Activated CD8-positive, alpha-beta memory T cell treated with anti-CD3 and anti-CD28 coated beads, Interleukin-2, amount 50 U/mL, for 24 hours (primary cell): ENCODE measurements at regions not wholly inside any gene's neighbourhood (a gene's known extent, or its start where the extent isn't known, plus 50 kb on each side); places are given as distances from the start of the nearest gene placed in this dataset.
"Not testable (repeated sequence)": the region's sequence is repeated elsewhere in the genome, so short reads cannot be mapped to it uniquely, and the experiment has no call there.

Experiments
- DNase-seq: peaks from one replicate; pipeline ENCODE4 v3.0.0-alpha.2; 2020; ENCODE audit errors: extremely low read depth

DNA sequence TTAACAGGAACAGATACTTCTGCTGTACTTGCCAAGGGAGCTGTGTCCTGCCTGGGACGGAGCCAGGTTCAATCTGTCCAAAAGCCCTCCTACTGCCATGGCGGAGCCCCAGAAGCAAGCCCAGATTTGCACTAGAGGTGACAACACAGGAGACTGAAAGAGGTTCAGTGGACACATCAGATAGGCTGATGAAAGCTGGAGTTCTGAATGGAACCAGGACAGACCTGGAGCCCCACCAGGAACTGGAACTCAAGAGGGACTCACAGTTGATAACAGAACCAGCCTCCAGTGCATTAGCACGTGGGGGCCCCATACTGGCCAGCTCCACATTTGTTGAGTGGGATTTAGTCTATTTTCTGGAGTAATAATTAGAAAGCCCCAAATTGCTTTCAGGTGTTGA lies 315.5 kb downstream of the ARRDC4 start:
- no peak for DNase-seq

DNA sequence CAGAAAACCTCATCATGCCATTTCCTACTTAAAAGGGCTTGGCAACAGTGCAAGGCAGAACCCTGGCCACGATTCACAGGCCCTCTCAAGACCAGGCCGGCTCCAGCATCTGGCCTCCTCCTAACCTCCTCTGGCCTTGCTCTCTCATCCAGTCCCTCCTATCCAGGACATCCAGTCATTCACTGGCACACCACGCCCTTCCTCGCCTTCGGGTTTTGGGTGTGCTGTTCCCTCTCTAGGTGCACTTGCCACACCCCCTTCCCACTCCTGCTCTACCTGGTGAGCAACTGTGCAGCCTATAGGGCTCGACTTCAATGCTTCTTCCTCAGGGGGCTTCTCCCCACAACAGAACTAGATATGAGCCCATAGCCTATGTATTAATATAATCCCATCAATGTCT lies 317.1 kb downstream of the ARRDC4 start:
- no peak for DNase-seq

DNA sequence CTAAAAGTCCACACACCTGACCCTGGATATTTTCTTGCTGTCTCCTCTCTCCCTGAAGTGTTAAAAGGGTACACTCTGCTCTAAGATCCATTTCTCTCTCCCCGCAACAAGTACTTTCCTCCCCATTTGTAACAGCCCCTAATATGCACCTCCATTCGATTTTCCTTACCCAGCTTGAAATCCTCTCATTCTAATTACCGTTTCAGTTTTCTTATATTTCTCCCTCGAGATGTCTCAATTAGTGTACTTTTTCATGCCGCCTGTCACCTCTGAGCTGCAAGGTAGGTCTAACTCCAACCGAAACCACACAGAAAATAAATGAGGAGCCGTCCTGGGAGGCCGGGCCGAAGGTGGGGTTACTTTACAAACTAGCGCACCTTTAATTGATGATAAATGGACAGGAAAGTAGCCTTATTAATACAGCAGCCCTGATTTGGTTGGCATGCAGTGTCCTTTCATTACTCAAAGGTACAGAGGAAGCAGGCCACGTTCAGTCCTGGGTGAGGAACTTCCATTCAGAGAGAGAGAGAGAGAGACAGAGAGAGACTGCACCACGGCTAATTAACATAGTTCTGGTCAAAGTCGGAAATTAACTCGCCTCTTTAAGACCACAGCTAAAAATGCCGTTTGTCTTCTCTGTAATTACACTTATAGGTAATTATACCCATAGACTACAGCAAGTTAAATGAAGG lies 319.9 kb downstream of the ARRDC4 start:
- no peak for DNase-seq

DNA sequence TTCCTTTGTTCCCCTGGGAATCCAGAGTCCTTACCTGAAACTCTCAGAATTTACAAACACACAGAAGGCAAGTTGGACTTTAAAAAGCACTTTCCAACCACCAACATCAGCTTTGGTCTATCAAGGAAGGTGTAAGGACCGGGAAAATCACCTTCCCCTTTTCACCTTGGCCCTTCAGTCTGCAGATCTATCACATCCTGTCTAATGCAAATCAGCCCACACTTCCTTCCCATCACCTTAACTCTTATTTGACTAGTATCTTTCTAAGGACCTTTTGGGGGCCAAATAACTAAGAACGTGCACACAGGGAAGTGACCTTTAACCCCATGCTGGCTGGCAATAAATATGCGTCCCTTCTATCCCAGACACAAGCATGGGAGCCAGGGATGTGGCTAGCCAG lies 320.6 kb downstream of the ARRDC4 start:
- no peak for DNase-seq

DNA sequence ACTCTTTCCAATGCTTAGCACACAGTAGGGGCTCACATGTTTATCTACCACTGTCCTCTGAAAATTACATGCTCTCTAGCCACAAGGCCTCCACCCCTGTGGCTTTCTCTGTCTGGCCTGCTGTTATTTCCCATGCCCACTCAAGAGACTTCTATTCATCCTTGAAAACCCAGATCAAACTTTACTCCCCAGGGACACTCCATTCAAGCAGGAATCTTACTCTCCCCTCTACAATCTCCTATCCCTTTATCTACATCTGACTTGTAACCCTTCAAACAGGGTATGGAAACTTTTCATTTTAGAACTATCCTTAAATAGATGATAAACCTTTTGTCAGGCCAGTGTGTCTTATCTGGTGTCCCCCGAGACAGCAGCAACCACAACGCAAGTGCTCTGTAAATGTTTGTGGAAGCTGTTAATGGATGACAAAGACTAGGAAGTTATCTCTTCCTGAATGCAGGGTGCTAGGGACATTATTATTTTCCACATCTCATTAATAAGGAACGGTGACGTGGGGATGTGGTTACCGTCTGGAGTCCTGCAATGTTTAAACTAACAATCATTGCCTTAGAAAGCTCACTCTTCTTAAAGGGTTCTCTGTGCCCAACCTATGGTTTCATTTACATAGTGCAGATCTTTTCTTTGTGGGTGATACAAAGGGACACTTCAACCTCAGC lies 322.3 kb downstream of the ARRDC4 start:
- no peak for DNase-seq

DNA sequence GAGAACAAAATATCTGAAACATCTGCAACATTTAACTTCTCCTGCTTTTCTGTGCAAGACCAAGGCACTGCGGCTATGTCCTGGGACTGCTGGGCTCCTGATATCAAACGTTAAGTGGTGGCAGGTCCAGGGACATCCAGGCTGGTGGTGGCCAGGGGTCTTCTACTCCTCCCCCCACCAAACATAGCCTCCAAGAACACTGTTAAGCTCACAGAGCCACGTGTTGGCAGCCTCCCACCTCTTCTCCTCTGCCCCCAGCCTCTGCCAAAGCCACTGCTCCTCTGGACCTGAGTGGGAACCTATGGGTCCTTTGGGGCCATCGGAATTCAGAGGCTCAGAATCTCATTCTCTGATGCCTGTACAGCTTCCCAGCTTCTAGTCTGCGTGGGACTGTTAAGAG lies 325.7 kb downstream of the ARRDC4 start:
- no peak for DNase-seq

DNA sequence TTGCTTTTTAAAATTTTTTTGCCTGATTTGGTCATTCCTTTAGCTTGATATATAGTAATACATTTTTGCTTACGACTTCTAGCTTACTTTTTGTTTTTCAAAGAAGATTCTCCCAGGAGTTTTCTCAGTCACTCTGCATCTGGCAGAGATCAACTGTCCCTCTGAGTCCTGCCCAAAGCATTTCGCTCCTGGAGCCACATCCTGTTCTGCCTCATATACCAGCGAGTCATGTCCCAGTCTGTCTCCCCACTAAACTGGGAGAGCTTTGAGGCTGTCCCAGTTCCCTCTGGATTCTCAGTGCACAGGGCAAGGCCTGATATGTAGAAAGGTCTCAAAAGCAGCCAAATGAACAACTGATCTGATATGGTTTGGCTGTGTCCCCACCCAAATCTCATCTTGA lies 326.3 kb downstream of the ARRDC4 start:
- no peak for DNase-seq

DNA sequence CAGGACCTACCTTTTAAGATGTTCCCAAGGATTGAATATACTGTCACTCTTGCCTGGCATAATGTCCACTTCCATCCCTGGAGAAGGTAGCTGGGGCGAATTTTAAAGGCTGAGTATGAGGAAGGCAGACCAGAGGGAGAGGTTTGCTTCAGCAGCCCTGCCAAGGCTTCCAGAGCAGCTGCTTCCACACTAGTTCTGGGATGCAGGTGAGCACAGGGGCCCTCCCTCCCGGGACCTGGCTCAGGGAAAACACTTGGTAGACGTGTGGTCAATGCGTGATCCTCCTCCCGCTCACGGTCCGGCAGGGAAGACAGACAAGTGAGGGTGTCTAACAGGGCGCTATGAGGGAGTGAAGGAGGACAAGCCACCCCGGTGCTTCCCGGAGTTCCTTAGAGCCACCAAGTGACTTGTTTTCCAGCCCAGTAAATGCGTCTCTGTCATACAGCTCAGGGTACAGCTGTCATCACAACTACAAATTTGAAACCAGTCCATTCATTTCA lies 327.6 kb downstream of the ARRDC4 start:
- no peak for DNase-seq

DNA sequence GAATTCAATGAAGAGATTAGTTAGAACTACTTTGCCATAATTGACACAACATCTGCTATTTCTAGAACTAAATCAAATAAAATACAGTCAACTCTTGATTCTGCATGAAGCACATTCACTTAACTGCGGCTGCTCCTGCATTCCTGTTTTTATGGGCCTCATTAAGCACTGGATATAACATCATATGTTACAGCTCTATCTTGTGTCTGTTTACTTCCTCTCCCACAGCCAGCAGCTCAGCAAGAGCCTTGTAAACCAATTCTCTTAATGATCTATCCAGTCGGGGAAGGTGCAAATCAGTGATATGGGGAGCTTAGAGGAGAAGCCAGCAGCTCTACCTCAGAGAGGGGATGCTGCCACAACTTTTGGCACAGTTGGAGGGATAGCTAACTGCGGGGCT lies 329.2 kb downstream of the ARRDC4 start:
- DNase-seq: no peak

DNA sequence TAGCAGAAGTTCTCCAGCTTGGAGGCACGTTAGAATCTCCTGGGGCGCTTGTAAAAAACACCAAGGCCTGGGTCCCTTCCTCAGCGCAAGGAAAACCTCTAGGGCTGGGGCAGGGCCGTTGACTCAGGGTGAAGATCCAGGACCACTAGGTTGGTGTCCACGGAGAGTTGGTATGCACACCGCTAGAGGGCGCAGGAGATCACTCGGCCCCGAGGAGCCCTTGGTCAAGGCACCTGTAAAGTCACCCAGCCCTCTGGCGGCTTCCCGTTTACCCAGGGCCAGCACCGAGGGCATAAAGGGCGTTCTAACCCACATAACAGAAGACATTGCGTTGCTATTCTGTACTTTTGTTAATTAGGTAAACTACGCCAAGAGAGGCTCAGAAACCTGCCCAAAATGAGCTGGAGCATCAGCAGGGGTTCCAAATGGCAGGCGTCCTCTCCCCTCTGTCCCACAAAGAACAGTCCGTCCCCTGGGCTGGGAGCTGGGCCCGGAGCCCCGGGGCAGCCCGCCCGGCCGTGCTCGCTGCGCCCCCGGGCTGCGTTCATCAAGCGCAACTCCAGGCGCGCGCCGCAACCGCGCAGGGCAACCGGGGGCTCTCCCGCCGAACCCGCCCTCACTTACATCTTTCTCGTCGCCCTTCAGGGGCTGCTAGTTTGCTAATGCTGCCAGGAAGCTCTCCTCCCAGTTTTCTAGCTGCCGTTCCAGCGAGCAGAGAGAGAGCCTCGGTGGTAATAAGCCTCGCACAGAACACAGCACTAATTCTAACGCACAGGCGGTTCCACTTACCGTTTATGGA lies 332.1 kb downstream of the ARRDC4 start:
- DNase-seq: no peak

DNA sequence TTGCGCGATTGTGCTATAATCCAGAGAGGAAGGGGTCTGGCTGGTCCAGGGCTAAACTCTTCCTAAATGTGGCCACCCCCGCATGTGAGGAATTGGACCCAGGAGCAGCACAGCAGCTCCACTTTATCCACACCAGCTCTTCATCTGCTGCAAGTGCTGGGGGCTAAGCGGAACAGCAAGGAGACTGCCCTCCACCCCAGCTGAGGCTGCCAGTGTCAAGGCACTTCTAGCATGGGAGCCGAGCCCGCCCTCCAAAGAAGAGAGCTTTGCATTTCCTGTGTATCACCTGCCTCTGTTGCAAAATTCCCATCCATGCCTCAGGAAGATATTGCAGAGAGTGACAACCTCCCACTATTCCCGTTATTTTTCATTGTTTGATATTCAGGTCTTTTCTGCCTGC lies 333.6 kb downstream of the ARRDC4 start:
- DNase-seq: no peak

DNA sequence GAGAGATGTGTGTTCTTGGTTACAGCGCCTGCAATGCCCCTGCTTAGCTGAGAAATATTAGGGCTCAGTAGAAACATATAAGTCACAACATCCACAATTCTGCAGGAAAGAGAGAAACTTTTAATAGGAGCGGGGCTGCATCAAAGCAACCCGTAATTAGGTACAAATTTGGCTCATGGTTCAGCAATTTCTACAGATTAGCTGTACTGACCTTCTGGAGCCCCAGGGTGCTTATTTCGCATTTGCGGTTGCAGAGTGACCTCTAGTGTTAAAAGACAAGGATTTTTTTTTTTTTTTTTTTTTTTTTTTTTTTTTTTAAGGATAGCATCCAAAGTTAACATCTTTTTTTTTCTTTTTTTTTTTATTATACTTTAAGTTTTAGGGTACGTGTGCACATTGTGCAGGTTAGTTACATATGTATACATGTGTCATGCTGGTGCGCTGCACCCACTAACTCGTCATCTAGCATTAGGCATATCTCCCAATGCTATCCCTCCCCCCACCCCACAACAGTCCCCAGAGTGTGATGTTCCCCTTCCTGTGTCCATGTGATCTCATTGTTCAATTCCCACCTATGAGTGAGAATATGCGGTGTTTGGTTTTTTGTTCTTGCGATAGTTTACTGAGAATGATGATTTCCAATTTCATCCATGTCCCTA lies 334.7 kb downstream of the ARRDC4 start:
- not testable (repeated sequence) for DNase-seq

DNA sequence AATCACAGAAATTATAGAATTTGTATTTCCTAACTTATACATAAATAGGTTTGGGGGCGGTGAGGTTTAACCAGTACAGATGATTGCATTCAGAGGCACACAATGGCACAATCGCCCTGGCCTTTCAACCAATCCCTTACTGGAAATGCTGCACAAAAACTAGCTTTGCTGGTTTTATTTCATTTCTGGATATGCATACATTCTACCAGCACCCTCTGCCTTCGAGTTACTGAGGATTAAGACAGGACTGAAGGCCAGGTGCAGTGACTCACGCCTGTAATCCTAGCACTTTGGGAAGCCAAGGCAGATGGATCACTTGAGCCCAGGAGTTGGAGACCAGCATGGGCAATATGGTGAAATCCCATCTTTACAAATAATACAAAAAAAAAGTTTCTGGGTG lies 336.1 kb downstream of the ARRDC4 start:
- DNase-seq: no peak

DNA sequence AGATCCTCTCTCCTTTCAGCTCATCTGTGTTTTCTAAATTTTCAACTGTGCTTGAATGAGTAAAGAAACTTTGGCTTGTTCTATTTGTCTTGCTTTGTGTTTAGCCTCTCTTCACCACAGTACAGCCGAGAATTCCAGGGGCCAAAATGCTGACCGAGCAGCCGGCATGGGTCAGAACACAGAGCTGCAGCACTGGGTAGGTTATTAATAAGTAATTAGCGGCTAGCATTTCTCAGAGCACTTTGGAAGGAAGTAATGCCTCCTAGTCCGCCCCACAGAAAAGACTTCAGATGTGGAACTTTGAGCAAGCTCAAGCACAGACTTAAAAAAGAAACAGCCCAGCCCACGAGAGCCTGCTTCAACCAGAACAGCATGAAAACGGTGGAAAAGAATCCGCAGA lies 343.9 kb downstream of the ARRDC4 start:
- DNase-seq: no peak

DNA sequence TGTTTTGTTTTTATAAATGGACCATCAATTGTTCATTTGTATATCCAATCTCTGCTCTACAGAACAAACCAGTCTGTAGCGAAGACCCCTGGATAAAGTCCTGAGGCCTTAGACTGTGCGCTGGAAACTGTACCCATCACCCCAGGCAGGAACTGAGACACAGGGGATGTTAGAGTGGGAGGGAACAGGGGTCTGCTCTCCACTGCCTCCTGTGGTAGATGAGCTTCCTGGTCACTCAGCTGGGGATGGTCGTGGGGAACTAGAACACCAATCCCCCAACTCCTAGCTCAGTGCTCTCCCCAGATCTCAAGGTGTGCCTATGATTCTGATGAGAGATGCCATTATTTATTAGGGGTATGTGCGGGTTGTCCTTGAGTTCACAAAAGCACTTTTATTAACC lies 340.2 kb upstream of the IGF1R start:
- no peak for DNase-seq

DNA sequence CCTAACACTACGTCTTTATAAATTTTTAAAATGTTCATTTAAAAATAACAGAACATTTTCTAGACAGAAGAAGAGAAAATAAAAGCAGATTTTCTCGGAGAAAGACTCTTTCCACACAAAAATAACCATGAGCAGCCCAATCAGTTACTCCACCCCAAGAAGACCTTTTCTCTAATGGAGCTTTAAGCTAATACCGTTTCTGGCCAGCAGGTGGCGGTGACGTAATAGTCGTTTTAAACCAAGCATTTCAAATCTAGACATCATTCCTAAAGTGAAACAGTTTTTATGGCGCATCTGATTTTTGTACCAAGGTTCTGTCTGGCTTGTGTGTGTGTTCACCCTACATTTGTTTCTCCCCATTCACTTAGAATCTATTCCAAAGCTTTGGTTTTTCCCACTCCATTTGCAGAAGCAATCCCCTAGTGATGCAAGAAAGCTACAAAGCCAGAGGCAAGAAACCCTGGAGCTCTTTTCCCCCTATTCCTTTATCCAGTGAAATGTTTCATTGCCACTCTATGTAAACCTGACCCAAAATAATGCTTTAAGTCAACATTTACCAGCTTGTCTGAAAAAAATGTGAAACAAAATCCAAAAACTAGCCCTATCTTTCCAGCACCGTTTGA lies 336.7 kb upstream of the IGF1R start:
- DNase-seq: peak; percentile 62

DNA sequence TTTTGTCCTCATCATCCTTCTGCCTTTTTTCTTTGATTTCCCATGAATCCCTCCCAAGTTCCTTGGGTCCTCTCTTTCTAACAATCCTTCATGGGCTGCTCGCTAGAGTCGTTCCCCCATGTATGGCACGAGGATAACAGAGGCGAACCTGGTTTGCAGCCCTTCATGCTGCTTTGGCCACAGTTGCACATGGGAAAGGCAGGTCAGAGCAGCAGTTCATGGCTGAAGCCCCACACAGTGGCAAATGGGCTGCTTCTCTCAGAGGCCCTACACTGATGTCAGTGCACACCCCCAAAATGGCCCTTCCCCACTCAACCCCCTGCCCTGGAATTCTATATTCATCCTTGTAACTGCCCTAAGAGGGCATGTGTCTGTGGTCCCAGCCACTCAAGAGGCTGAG lies 335.4 kb upstream of the IGF1R start:
- no peak for DNase-seq

DNA sequence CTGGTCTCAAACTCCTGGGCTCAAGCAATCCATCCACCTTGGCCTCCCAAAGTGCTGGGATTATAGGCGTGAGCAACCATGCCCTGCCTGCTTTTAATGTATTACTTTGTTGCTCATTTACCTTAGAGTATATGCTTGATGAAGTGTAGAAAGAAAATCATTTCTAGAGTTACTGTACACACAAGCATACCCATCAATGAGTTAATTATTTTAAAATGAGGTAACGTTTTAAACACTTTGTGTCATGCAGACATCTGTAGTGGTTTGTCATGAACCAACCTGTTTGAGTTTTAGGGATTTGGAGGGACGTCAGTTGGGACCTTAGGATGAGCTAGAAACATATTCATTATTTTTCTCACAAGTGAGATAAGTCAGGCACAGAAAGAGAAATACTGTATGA lies 332.4 kb upstream of the IGF1R start:
- DNase-seq: no peak

DNA sequence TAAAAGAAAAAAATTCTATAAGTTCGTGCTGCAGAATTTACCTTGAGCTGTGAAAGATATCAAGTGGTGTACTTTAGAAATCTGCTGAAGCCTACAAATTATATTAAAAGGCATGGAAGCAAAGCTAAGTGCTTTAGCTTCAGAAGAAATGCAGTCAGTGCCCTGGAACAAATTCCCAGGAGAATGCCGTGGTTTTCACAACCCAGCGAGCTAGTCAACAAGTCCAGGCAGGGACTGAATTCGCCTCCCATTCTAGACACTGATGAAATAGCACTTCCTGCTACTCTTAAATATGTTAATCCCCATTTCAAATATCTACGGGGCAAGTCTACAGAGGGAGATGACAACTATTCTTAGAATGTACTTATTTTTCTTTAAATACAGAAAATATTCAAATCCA lies 326.4 kb upstream of the IGF1R start:
- no peak for DNase-seq

DNA sequence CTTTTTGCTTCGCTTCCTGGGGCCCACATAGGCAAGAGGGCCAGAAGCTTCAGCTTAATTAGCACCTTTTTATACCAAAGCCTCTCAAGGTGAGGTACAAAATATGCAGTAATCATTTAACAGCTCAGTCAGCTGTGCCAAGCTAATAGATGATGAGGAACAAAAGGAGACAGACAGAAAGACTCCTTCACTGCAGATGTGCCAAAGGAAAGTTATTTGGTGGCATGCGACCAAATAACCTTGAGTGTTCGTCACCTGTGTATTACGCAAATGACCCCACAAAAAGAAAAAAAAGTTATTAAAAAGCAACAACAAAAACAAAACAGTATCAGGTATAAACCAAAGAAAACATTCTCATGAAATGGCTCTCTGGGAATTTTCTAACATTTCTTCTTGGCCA lies 325.8 kb upstream of the IGF1R start:
- no peak for DNase-seq

DNA sequence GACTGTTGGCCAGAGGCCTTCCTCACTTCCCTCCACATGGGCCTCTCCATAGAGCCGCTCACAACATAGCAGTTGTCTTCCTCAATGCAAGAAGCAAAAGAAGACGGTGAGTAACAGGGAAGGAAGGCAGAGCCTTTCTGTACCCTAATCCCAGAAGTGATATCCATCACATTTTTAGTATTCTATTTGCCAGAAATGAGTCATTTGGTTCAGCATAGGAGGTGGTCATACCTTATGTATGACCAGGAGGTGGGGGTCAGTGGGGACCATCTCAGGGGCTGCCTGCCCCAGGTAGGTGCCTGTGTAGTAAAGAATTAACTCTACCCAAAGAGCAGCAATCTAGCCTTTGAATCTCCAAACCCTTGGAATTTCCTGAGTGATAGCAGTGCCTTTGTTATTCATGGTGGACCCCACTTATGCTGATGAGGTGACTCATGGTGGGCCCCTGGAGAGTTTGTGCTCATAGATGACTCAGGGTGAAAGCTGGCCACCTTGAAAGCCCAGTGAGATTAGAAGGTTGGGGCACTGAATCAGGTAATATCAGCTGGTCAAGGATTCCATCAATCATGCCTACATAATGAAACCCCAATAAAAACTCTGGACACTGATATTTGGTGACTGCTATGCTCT lies 323.9 kb upstream of the IGF1R start:
- no peak for DNase-seq
